Embryonic facial prominence (tissue), 1 donor: ENCODE measurements at regions not wholly inside any gene's neighbourhood (a gene's known extent, or its start where the extent isn't known, plus 50 kb on each side); places are given as distances from the start of the nearest gene placed in this dataset.
"Not testable (repeated sequence)": the region's sequence is repeated elsewhere in the genome, so short reads cannot be mapped to it uniquely, and the experiment has no call there.

ENCODE experiments used
- DNase-seq: peaks from one replicate; pipeline ENCODE4 v3.0.0-alpha.2; 2016; ENCODE audit errors: extremely low spot score

- no peak for DNase-seq
Observed at GRCh38 chr5:135279328-135279727, 119.7 kb downstream of the MACROH2A1 start.

GRCh38 chr5:135276151-135276550, 122.9 kb downstream of the MACROH2A1 start:
- DNase-seq: no peak

GRCh38 chr5:135273212-135273611, 125.8 kb downstream of the MACROH2A1 start:
- no peak for DNase-seq

- no peak for DNase-seq
Observed at GRCh38 chr5:135272311-135272805, 126.7 kb downstream of the MACROH2A1 start.

GRCh38 chr5:135271533-135272310, 127.3 kb downstream of the MACROH2A1 start:
- DNase-seq: no peak

- DNase-seq: no peak
Observed at GRCh38 chr5:135269931-135270421, 129.1 kb downstream of the MACROH2A1 start.

GRCh38 chr5:135269199-135269598, 129.8 kb downstream of the MACROH2A1 start:
- DNase-seq: no peak

- DNase-seq: no peak
Observed at GRCh38 chr5:135266975-135267374, 132.1 kb downstream of the MACROH2A1 start.

- DNase-seq: no peak
Observed at GRCh38 chr5:135266303-135266635, 132.8 kb downstream of the MACROH2A1 start.

- DNase-seq: no peak
Observed at GRCh38 chr5:135265497-135266302, 133.3 kb downstream of the MACROH2A1 start.

- no peak for DNase-seq
Observed at GRCh38 chr5:135264451-135265440, 134.3 kb downstream of the MACROH2A1 start.

GRCh38 chr5:135263022-135263668, 135.9 kb downstream of the MACROH2A1 start:
- no peak for DNase-seq

GRCh38 chr5:135262364-135262763, 136.7 kb downstream of the MACROH2A1 start:
- no peak for DNase-seq

GRCh38 chr5:135260108-135260507, 138.9 kb downstream of the MACROH2A1 start:
- DNase-seq: not testable (repeated sequence)

- no peak for DNase-seq
Observed at GRCh38 chr5:135255461-135256178, 143.4 kb downstream of the MACROH2A1 start.

GRCh38 chr5:135254183-135254582, 144.8 kb downstream of the MACROH2A1 start:
- no peak for DNase-seq

- DNase-seq: no peak
Observed at GRCh38 chr5:135253601-135254178, 145.3 kb downstream of the MACROH2A1 start.

GRCh38 chr5:135251093-135251492, 147.9 kb downstream of the MACROH2A1 start:
- DNase-seq: no peak

- DNase-seq: no peak
Observed at GRCh38 chr5:135250671-135251070, 148.4 kb downstream of the MACROH2A1 start.

GRCh38 chr5:135249658-135250057, 149.4 kb downstream of the MACROH2A1 start:
- no peak for DNase-seq
